RPMI8226 (cell line): ENCODE measurements at regions not wholly inside any gene's neighbourhood (a gene's known extent, or its start where the extent isn't known, plus 50 kb on each side); places are given as distances from the start of the nearest gene placed in this dataset.
"Not testable (repeated sequence)": the region's sequence is repeated elsewhere in the genome, so short reads cannot be mapped to it uniquely, and the experiment has no call there.

Experiments used
- DNase-seq: peaks from one replicate; pipeline ENCODE4 v3.0.0-alpha.2; 2015

DNA sequence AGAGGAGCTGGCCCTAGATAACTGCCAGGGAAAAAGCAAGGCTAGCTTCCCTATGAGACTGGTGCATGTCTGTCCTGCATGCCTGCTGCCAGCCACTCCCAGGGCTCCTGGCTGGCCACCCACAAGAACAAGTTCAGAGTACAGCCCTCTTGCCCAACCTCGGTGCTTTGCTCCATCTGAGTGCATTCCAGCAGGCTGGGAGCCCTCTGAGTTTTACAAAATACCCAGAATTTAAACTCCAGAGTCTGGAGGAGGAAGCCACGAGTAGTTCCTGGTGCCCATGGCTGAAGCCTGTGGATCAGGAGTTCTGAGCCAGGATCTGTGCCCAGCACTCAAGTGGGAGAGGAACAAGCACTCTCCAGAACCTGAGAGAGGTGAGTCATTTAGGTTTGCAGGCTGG lies 111.6 kb downstream of the MAGEE2 start:
- no peak for DNase-seq

DNA sequence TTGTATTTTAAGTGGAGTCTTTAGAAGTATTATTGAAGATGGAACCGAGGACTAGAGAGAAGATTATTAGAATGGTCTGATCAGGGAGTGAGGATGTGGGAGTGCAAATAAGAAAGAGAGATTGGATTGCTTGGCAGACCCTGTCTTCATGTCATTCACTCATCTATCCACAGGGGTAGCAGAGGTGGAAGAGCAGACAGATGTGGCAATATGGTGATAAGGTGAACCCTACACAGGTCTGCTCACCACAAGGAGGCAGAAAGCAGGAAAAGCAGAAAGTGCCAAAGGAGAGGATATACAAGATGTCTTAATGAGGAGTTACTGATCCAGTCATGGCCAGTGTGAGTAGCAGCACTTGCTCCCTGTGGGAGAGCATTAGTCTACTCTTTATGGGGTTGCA lies 129.4 kb downstream of the MAGEE2 start:
- no peak for DNase-seq

DNA sequence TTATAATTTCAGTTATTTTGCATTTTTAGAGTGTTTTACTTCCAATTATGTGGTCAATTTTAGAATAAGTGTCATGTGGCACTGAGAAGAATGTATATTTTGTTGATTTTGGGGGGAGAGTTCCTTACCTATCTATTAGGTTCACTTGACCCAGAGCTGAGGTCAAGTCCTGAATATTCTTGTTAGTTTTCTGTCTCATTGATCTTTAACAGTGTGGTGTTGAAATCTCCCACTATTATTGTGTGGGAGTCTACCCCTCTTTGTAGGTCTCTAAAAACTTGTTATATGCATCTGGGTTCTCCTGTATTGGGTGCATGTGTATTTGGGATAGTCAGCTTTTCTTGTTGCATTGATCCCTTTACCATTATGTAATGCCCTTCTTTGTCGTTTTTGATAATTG lies 127.0 kb upstream of the ZDHHC15 start:
- no peak for DNase-seq

DNA sequence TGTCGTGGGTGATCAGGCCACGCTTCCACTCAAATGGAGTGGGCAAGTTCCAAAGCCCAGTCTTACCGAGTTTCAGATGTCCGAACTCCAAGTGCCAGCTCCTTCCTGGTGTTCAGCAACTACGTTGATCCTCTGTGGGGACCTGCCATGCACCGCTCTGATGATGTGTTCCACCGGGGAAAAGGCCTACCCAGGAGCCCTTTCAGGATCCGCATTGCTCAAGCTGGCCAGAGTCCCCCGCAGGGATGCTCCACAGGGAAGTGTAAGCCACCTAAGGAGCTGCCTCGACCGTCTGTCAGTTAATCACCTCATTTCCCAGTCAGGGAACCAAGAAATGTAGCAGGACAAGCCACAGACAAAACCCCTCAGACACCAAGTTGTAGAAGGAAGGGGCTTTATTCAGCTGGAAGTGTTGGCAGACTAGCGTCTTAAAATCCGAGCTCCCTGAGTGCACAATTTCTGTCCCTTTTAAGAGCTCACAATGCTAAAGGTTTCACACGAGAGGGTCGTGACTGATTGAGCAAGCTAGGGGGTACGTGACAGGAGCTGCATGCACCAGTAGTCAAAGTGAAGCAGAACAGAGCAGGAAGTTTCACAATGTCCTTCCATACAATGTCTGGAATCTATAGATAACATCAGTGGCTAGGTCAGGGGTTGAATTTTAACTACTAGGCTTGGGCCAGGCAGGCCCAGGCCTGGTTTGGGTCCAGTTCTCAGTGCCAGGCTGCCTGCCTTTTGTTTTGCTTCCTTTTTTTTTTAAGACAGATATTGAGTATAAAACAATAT lies 126.2 kb upstream of the ZDHHC15 start:
- no peak for DNase-seq

DNA sequence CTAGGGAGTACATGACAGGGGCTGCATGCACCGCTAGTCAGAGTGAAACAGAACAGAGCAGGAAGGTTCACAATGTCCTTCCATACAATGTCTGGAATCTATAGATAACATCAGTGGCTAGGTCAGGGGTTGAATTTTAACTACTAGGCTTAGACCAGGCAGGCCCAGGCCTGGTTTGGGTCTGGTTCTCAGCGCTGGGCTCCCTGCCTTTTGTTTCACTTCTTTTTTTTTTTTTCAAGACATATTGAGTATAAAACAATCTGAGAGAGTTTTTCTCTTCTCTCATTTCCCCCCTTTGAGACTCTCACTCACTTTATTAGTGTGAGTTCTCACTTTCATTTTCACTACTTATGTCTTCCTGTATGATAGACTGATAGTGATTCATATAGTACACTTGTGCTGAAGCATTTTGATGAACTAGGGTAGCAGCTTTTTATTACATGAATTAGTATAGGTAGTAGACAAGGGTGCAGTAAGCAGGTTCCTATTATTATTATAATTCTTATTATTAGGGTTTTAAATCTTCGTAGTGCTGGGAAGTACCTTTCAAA lies 120.0 kb upstream of the ZDHHC15 start:
- no peak for DNase-seq

DNA sequence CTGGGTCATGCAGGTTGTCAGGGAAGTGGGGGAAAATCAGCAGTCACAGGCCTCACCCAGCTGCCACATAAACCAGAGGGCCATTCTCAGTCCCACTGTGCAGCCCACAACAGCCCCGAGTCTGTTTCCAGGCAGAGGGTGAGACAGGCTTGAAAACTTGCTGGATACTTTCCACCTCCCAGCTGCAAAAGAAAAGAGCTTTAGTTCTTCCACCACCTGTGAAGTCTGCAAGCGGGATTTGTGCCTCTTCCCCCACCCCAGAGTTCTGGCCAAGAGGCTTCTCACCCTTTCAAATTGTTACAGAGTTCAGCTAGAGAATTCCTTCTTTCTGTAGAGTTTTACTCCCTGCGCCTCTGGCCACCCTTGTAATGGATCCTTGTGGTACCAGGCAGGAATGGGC lies 115.5 kb upstream of the ZDHHC15 start:
- no peak for DNase-seq

DNA sequence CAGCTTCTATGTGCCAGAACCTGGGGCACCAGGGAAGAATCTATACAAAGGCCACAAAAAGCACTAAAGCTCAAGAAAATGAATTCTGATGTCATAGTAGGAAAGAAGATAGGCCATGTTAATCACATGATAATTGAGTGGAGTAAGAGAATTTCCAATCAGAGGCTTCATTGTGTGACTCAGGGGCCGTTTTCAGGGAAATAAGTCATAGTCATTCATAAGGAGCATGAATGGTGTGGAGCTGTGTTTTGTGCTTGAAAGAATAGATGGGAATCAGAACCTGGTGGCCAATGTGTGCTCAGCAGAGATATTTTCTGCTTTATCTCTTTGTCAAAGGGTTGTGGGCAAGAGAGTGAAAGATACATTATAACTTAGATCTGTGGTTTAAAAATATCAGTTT lies 102.4 kb upstream of the ZDHHC15 start:
- DNase-seq = no peak

DNA sequence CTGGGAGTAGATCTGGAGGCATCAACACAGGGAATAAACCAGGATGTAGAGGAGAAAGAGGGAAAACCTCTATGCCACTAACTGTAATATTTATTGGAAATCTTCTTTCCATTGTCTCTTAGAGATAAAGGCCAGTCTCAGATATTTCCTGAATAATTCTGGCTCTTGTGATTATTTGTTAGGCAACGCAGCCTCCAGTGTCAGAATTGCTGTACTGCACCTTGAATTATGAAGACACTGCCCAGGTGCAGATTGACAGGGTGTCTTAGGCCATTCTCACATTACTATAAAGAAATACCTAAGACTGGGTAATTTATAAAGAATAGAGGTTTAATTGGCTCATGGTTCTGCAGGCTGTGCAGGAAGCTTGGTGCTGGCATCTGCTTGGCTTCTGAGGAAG lies 100.7 kb upstream of the ZDHHC15 start:
- no peak for DNase-seq

DNA sequence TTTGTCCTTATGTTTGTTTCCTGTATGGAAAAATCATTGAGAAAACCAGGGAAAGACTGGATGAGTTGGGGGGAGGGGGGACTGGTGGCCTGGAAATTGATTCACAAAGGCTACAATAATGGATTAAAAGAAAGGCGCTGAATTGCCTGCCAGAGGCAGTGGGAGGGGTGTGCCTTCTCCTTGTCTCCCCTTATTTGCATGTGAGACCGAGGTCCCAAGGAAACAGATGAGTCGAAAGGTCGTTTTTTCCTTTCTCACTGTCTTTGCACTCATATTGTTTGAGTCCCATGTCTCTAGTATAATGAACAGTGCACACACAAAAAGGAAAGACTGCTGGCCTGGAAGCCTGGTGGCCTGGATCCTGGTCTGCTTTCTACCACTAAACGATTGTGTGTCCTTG lies 86.6 kb upstream of the ZDHHC15 start:
- DNase-seq = no peak

DNA sequence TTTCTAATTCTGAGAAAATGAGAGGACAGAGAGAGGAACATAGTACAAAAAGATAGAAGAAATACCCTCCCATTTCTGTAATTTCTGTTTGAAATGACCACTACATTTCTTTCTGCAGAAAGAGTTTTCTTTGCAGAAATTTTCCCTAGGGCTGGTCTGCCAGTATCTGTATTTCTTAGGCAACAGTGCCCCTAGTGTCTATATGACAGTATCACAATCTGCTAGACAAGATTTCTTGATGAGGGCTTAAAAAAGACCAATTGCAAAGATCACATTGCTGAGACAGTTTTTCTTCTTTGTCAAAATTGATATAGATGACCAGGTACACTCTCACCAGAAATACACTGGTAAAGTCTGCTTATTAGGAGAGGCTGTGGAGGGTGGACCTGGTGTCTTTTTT lies 81.0 kb upstream of the ZDHHC15 start:
- DNase-seq = peak; percentile 27

DNA sequence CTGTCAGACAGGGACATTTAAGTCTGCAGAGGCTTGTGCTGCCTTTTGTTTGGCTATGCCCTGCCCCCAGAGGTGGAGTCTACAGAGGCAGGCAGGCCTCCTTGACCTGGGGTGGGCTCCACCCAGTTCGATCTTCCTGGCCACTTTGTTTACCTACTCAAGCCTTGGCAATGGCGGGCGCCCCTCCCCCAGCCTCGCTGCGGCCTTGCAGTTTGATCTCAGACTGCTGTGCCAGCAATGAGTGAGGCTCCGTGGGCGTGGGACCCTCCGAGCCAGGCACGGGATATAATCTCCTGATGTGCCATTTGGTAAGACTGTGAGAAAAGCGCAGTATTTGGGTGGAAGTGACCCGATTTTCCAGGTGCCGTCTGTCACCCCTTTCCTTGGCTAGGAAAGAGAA lies 79.2 kb upstream of the ZDHHC15 start:
- DNase-seq = not testable (repeated sequence)

DNA sequence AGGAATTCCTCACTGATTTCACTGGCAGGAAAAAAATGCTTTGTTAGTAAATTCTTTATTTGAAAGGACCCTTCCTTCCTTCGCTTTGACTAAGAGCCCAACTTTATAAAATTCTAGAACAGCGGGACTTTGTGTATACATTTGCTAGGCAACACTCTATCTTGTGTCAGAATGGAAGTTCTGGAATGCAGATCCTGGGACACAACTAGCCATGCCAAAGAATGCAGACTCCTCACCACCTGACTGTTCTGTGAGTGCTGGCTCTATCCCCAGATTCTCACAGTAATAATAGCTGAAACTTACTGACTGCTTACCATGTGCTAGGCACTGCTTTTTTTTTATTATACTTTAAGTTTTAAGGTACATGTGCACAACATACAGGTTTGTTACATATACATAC lies 73.3 kb upstream of the ZDHHC15 start:
- no peak for DNase-seq

DNA sequence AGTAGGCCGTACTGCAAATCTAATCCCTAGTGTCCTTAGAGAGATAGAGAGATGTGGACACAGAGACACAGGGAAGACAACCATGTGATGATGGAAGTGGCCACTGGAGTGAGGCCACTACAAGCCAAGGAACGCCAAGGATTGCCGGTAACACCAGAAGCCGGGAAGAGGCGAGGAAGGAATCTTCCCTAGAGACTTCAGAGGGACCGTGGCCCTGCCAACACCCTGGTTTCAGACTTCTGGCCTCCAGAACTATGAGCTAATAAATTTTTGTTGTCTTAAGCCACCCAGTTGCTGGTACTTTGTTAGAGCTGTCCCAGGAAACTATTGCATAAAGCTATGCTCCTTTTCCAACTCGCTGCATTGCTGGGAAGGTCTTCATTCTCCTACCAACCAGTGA lies 70.3 kb upstream of the ZDHHC15 start:
- DNase-seq = not testable (repeated sequence)

DNA sequence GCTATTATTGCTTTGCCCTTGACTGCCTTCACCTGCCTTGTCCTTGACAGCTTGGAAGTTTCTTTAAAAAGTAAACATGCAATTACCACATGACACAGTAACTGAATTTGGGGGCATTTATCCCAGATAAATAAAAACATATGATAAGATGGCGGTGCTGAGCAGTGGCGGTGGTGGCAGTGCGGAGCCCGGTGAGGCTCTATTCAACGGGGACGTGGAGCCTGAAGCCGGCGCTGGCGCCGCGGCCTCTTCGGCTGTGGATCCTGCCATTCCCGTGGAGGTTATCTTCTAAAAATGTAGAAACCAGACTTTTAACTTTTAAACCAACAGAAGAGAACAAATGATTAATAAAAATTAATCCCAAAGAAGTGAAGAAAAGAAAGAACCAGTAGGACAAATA lies 59.7 kb upstream of the ZDHHC15 start:
- DNase-seq = no peak
